H9 (cell line): ENCODE measurements at regions not wholly inside any gene's neighbourhood (a gene's known extent, or its start where the extent isn't known, plus 50 kb on each side); places are given as distances from the start of the nearest gene placed in this dataset.

Source experiments
- DNase-seq: peaks from one replicate; pipeline ENCODE4 v3.0.0-alpha.2; 2017
- H2AFZ ChIP-seq: one replicate; pipeline ENCODE4 v1.6.1; 2013; ENCODE audit warnings: mild to moderate bottlenecking, low read length, control low read depth, moderate library complexity
- H2AK5ac ChIP-seq: 2 replicates; pipeline ENCODE4 v1.6.1; 2013; ENCODE audit warnings: low read length, control low read depth, mixed read lengths; ENCODE audit not compliant: insufficient read length
- H2BK120ac ChIP-seq: one replicate; pipeline ENCODE4 v1.6.1; 2013; ENCODE audit warnings: low read depth, mild to moderate bottlenecking, low read length, control low read depth, inconsistent platforms; ENCODE audit not compliant: poor library complexity, severe bottlenecking
- H2BK12ac ChIP-seq: 2 replicates; pipeline ENCODE4 v1.6.1; 2013; ENCODE audit warnings: low read length, control low read depth, mixed read lengths, low read depth; ENCODE audit not compliant: insufficient read length
- H2BK15ac ChIP-seq: 2 replicates; pipeline ENCODE4 v1.6.1; 2013; ENCODE audit warnings: low read depth, low read length, control low read depth
- H2BK20ac ChIP-seq: one replicate; pipeline ENCODE4 v1.6.1; 2013; ENCODE audit warnings: low read depth, mild to moderate bottlenecking, low read length, control low read depth, inconsistent platforms; ENCODE audit not compliant: poor library complexity, severe bottlenecking
- H2BK5ac ChIP-seq: 2 replicates; pipeline ENCODE4 v1.6.1; 2013; ENCODE audit warnings: low read length, control low read depth, mixed read lengths; ENCODE audit not compliant: insufficient read length
- H3K14ac ChIP-seq: 2 replicates; pipeline ENCODE4 v1.6.1; 2013; ENCODE audit warnings: low read length, control low read depth; ENCODE audit not compliant: insufficient read depth
- H3K18ac ChIP-seq: 2 replicates; pipeline ENCODE4 v1.6.1; 2013; ENCODE audit warnings: low read depth, mild to moderate bottlenecking, mixed read lengths, low read length, control low read depth; ENCODE audit not compliant: insufficient read length
- H3K23ac ChIP-seq: 2 replicates; pipeline ENCODE4 v1.6.1; 2013; ENCODE audit warnings: low read length, control low read depth, mixed read lengths, low read depth; ENCODE audit not compliant: insufficient read length
- H3K23me2 ChIP-seq: 2 replicates; pipeline ENCODE4 v1.6.1; 2013; ENCODE audit warnings: low read depth, mild to moderate bottlenecking, mixed read lengths, low read length, control low read depth; ENCODE audit not compliant: insufficient read length, poor library complexity, severe bottlenecking
- H3K27ac ChIP-seq: 2 replicates; pipeline ENCODE4 v1.5.1; 2013; ENCODE audit warnings: low read length, control low read depth, mixed read lengths, low read depth; ENCODE audit not compliant: insufficient read length
- H3K27me3 ChIP-seq: 2 replicates; pipeline ENCODE4 v1.6.1; 2013; ENCODE audit warnings: low read length, control low read depth, inconsistent platforms; ENCODE audit not compliant: insufficient read depth
- H3K4ac ChIP-seq: 2 replicates; pipeline ENCODE4 v1.6.1; 2013; ENCODE audit warnings: low read depth, mild to moderate bottlenecking, control low read depth, inconsistent platforms, low read length, moderate library complexity
- H3K4me1 ChIP-seq: 2 replicates; pipeline ENCODE4 v1.6.1; 2013; ENCODE audit warnings: low read length, control low read depth, inconsistent platforms; ENCODE audit not compliant: insufficient read depth
- H3K4me2 ChIP-seq: 2 replicates; pipeline ENCODE4 v1.6.1; 2013; ENCODE audit warnings: low read length, control low read depth, mixed read lengths; ENCODE audit not compliant: insufficient read length, insufficient read depth
- H3K56ac ChIP-seq: 2 replicates; pipeline ENCODE4 v1.6.1; 2013; ENCODE audit warnings: low read depth, mild to moderate bottlenecking, mixed read lengths, low read length, control low read depth; ENCODE audit not compliant: insufficient read length
- H3K79me1 ChIP-seq: 2 replicates; pipeline ENCODE4 v1.6.1; 2013; ENCODE audit warnings: low read depth, mild to moderate bottlenecking, moderate library complexity, low read length, control low read depth, inconsistent platforms; ENCODE audit not compliant: insufficient read depth, poor library complexity, severe bottlenecking
- H3K79me2 ChIP-seq: 2 replicates; pipeline ENCODE4 v1.6.1; 2013; ENCODE audit warnings: low read length, control low read depth, inconsistent platforms; ENCODE audit not compliant: insufficient read depth
- H3K9ac ChIP-seq: 2 replicates; pipeline ENCODE4 v1.6.1; 2013; ENCODE audit warnings: low read length, control low read depth, mixed read lengths; ENCODE audit not compliant: insufficient read length; ENCODE audit errors: extremely low read depth
- H3K9me3 ChIP-seq: one replicate; pipeline ENCODE4 v1.6.1; 2013; ENCODE audit warnings: low read depth, low read length, inconsistent platforms; ENCODE audit not compliant: control insufficient read depth
- H3T11ph ChIP-seq: one replicate; pipeline ENCODE4 v1.6.1; 2013; ENCODE audit warnings: mild to moderate bottlenecking, low read length, control low read depth, inconsistent platforms
- H4K20me1 ChIP-seq: one replicate; pipeline ENCODE4 v1.6.1; 2013; ENCODE audit not compliant: control insufficient read depth, insufficient read length, insufficient read depth
- H4K5ac ChIP-seq: 2 replicates; pipeline ENCODE4 v1.6.1; 2013; ENCODE audit warnings: low read depth, mild to moderate bottlenecking, mixed read lengths, low read length, control low read depth; ENCODE audit not compliant: insufficient read length
- H4K8ac ChIP-seq: replicated peaks from 2 replicates; pipeline ENCODE4 v1.6.1; 2013; ENCODE audit warnings: low read length, control low read depth, mixed read lengths, low read depth; ENCODE audit not compliant: insufficient read length
- H4K91ac ChIP-seq: 2 replicates; pipeline ENCODE4 v1.6.1; 2013; ENCODE audit warnings: low read depth, mild to moderate bottlenecking, moderate library complexity, mixed read lengths, low read length, control low read depth; ENCODE audit not compliant: insufficient read length
- H3K27ac Mint-ChIP-seq, 3 experiments: 2 replicates in 2 of 3; 3 replicates in 1 of 3; pipeline ENCODE4 v1.8.0; 2020 to 2021; ENCODE audit warnings: mixed read lengths in 3 of 3, mild to moderate bottlenecking in 1 of 3, moderate library complexity in 1 of 3
- H3K27me3 Mint-ChIP-seq: 2 replicates; pipeline ENCODE4 v1.8.0; 2021; ENCODE audit warnings: low read depth, mild to moderate bottlenecking, moderate library complexity, mixed read lengths
- H3K36me3 Mint-ChIP-seq, 3 experiments: 2 replicates in 2 of 3; 3 replicates in 1 of 3; pipeline ENCODE4 v1.8.0; 2020 to 2021; ENCODE audit warnings: low read depth in 3 of 3, mixed read lengths in 3 of 3; ENCODE audit not compliant: insufficient read depth in 1 of 3
- H3K4me1 Mint-ChIP-seq, 2 experiments: 2 replicates each; pipeline ENCODE4 v1.8.0; 2020; ENCODE audit warnings: mixed read lengths in 2 of 2
- H3K4me3 Mint-ChIP-seq, 2 experiments: 2 replicates in 1 of 2; 3 replicates in 1 of 2; pipeline ENCODE4 v1.8.0; 2020 to 2021; ENCODE audit warnings: mild to moderate bottlenecking in 2 of 2, mixed read lengths in 2 of 2, moderate library complexity in 1 of 2
- H3K9me3 Mint-ChIP-seq, 2 experiments: 2 replicates in 1 of 2; 3 replicates in 1 of 2; pipeline ENCODE4 v1.8.0; 2020; ENCODE audit warnings: mild to moderate bottlenecking in 2 of 2, mixed read lengths in 2 of 2, moderate library complexity in 1 of 2
- CTCF ChIP-seq: fragments of 200-600 bp; sonication (generic); conservative IDR thresholded peaks from 3 replicates; pipeline ENCODE4 v1.8.0; 2021; ENCODE audit warnings: antibody characterized with exemption, mild to moderate bottlenecking
- WGBS: extraction: QIAGEN DNeasy Blood & Tissue Kit; methylation state at CpG from one replicate; pipeline ENCODE4 v1.1.7; 2013; ENCODE audit warnings: missing lambda C conversion rate, low lambda C conversion rate, mixed read lengths; ENCODE audit not compliant: insufficient read length; ENCODE audit errors: extremely low coverage; 5-methylcytosine and 5-hydroxymethylcytosine counted together

GRCh38 chr3:106816838-106817237, 560.4 kb upstream of the CCDC54 start:
- Histone ChIP-seq H2BK120ac (no peak overlapping the region), H2AK5ac (no peak overlapping the region), H2AFZ (no peak overlapping the region), H4K91ac (no peak overlapping the region), H2BK20ac (no peak overlapping the region), H2BK15ac (no peak overlapping the region), H3K23me2 (no peaks in the 10 kb centered on the region), H3K79me2 (no peaks in the 10 kb centered on the region), H3T11ph (no peak overlapping the region), H3K18ac (no peak overlapping the region), H4K20me1 (no peaks in the 10 kb centered on the region), H2BK5ac (no peak overlapping the region), H3K56ac (no peak overlapping the region), H3K4ac (no peak overlapping the region), H3K14ac (no peak overlapping the region), H4K8ac (no peak overlapping the region), H4K5ac (no peak overlapping the region), H3K9me3 (no peaks in the 10 kb centered on the region), H3K27ac (no peak overlapping the region), H3K4me2 (no peak overlapping the region), H3K9ac (no peak overlapping the region), H3K27me3 (no peaks in the 10 kb centered on the region), H3K23ac (no peak overlapping the region), H3K79me1 (no peaks in the 10 kb centered on the region), H2BK12ac (no peak overlapping the region), H3K4me1 (no peaks in the 10 kb centered on the region)
- WGBS, result no CpG with 5 or more reads among the region's 2 CpGs
- no peak for DNase-seq
- H3K27me3 Mint-ChIP-seq, result 0 out of 2 replicates have a peak, but pooled peaks cover 2% of the 10 kb centered on the region
- H3K4me1 Mint-ChIP-seq, result peaks cover 17 to 19% of the 10 kb centered on the region in 2 experiments
- peaks cover 5 to 15% (median 10%) of the 10 kb centered on the region in 3 experiments for H3K36me3 Mint-ChIP-seq
- H3K27ac Mint-ChIP-seq, result no peak overlapping the region
- peaks cover 2 to 3% of the 10 kb centered on the region in 2 experiments; a peak in 2 of 5 replicates for H3K9me3 Mint-ChIP-seq
- H3K4me3 Mint-ChIP-seq, result no peak overlapping the region
- TF ChIP-seq CTCF, result no peak
